ENCODE measurements at regions not wholly inside any gene's neighbourhood (a gene's known extent, or its start where the extent isn't known, plus 50 kb on each side); places are given as distances from the start of the nearest gene placed in this dataset.

GRCh38 chr17:78294356-78294755, 62.9 kb downstream of the TMEM235 start:
- TF ChIP-seq CTCF (IDR thresholded peaks at IDR 0.05) (no peak), POLR2A (IDR thresholded peaks at IDR 0.05) (no peak)
